ENCODE measurements at regions not wholly inside any gene's neighbourhood (a gene's known extent, or its start where the extent isn't known, plus 50 kb on each side); places are given as distances from the start of the nearest gene placed in this dataset.

GRCh38 chr1:221408117-221408803, 333.6 kb downstream of the DUSP10 start:
- Histone ChIP-seq H3K79me2 (ENCODE audit: insufficient read depth, low read length) (no peaks in the 10 kb centered on the region), H3K4me2 (ENCODE audit: low read length) (no peak overlapping the region), H4K20me1 (ENCODE audit: insufficient read depth, low read length) (no peaks in the 10 kb centered on the region), H3K9ac (ENCODE audit: low read length) (no peak overlapping the region), H2AFZ (ENCODE audit: low read depth, low read length) (no peak overlapping the region), H3K9me3 (ENCODE audit: insufficient read depth, low read depth, low read length) (no peaks in the 10 kb centered on the region), H3K4me3 (ENCODE audit: insufficient read depth, low read depth, low read length) (no peak overlapping the region), H3K27ac (ENCODE audit: low read depth, low read length) (no peak overlapping the region), H3K27me3 (ENCODE audit: insufficient read depth, low read length) (no peaks in the 10 kb centered on the region), H3K4me1 (ENCODE audit: insufficient read depth, low read length) (no peaks in the 10 kb centered on the region), H3K36me3 (ENCODE audit: insufficient read depth, low read length) (no peaks in the 10 kb centered on the region)
- Mint-ChIP-seq H3K4me1 (ENCODE audit: low read depth, unreplicated experiment) (no peaks in the 10 kb centered on the region), H3K4me3 (ENCODE audit: unreplicated experiment) (no peak overlapping the region), H3K27me3 (ENCODE audit: low read depth, unreplicated experiment) (peaks cover 18% of the 10 kb centered on the region), H3K27ac (ENCODE audit: unreplicated experiment) (no peak overlapping the region), H3K9me3 (ENCODE audit: unreplicated experiment) (no peaks in the 10 kb centered on the region), H3K36me3 (ENCODE audit: low read depth, unreplicated experiment) (no peaks in the 10 kb centered on the region)
- FAIRE-seq: no peak
- no peak for DNase-seq (ENCODE audit: low read depth)
- TF ChIP-seq CTCF (IDR thresholded peaks at IDR 0.05; ENCODE audit: insufficient read depth, low read depth, low read length): no peak
- TF ChIP-seq EZH2 (IDR thresholded peaks at IDR 0.05; ENCODE audit: insufficient read depth, low read length): no peak

- Mint-ChIP-seq H3K4me1 (ENCODE audit: low read depth, unreplicated experiment) (no peaks in the 10 kb centered on the region), H3K36me3 (ENCODE audit: low read depth, unreplicated experiment) (no peaks in the 10 kb centered on the region), H3K9me3 (ENCODE audit: unreplicated experiment) (no peaks in the 10 kb centered on the region), H3K27me3 (ENCODE audit: low read depth, unreplicated experiment) (peaks cover 17% of the 10 kb centered on the region), H3K4me3 (ENCODE audit: unreplicated experiment) (no peak overlapping the region), H3K27ac (ENCODE audit: unreplicated experiment) (no peak overlapping the region)
- Histone ChIP-seq H2AFZ (ENCODE audit: low read depth, low read length) (no peak overlapping the region), H3K9ac (ENCODE audit: low read length) (no peak overlapping the region), H3K79me2 (ENCODE audit: insufficient read depth, low read length) (no peaks in the 10 kb centered on the region), H3K9me3 (ENCODE audit: insufficient read depth, low read depth, low read length) (no peaks in the 10 kb centered on the region), H3K36me3 (ENCODE audit: insufficient read depth, low read length) (no peaks in the 10 kb centered on the region), H4K20me1 (ENCODE audit: insufficient read depth, low read length) (no peaks in the 10 kb centered on the region), H3K4me1 (ENCODE audit: insufficient read depth, low read length) (no peaks in the 10 kb centered on the region), H3K4me3 (ENCODE audit: insufficient read depth, low read depth, low read length) (no peak overlapping the region), H3K27me3 (ENCODE audit: insufficient read depth, low read length) (no peaks in the 10 kb centered on the region), H3K4me2 (ENCODE audit: low read length) (no peak overlapping the region), H3K27ac (ENCODE audit: low read depth, low read length) (no peak overlapping the region)
- FAIRE-seq (no peak), DNase-seq (ENCODE audit: low read depth) (no peak)
- TF ChIP-seq CTCF (IDR thresholded peaks at IDR 0.05; ENCODE audit: insufficient read depth, low read depth, low read length): no peak
- TF ChIP-seq EZH2 (IDR thresholded peaks at IDR 0.05; ENCODE audit: insufficient read depth, low read length): no peak
These were observed 330.6 kb downstream of the DUSP10 start for GRCh38 chr1:221411283-221411682.

GRCh38 chr1:221414772-221415539, 326.9 kb downstream of the DUSP10 start:
- no peak overlapping the region for H3K27ac Mint-ChIP-seq (ENCODE audit: unreplicated experiment)
- H3K4me1 ChIP-seq (ENCODE audit: insufficient read depth, low read length): peaks cover 9% of the 10 kb centered on the region
- DNase-seq (ENCODE audit: low read depth) (no peak), FAIRE-seq (no peak)
- no peak overlapping the region for H3K4me3 Mint-ChIP-seq (ENCODE audit: unreplicated experiment)
- no peaks in the 10 kb centered on the region for H3K79me2 ChIP-seq (ENCODE audit: insufficient read depth, low read length)
- H3K27me3 ChIP-seq (ENCODE audit: insufficient read depth, low read length): no peaks in the 10 kb centered on the region
- TF ChIP-seq CTCF (IDR thresholded peaks at IDR 0.05; ENCODE audit: insufficient read depth, low read depth, low read length) (no peak), EZH2 (IDR thresholded peaks at IDR 0.05; ENCODE audit: insufficient read depth, low read length) (no peak)
- H3K4me2 ChIP-seq (ENCODE audit: low read length): no peak overlapping the region
- H3K9me3 ChIP-seq (ENCODE audit: insufficient read depth, low read depth, low read length): no peaks in the 10 kb centered on the region
- H3K4me1 Mint-ChIP-seq (ENCODE audit: low read depth, unreplicated experiment): peaks cover 2% of the 10 kb centered on the region
- no peaks in the 10 kb centered on the region for H3K36me3 Mint-ChIP-seq (ENCODE audit: low read depth, unreplicated experiment)
- no peaks in the 10 kb centered on the region for H3K36me3 ChIP-seq (ENCODE audit: insufficient read depth, low read length)
- H3K4me3 ChIP-seq (ENCODE audit: insufficient read depth, low read depth, low read length): no peak overlapping the region
- H4K20me1 ChIP-seq (ENCODE audit: insufficient read depth, low read length): no peaks in the 10 kb centered on the region
- peaks cover 3% of the 10 kb centered on the region for H3K27me3 Mint-ChIP-seq (ENCODE audit: low read depth, unreplicated experiment)
- no peak overlapping the region for H3K27ac ChIP-seq (ENCODE audit: low read depth, low read length)
- no peak overlapping the region for H2AFZ ChIP-seq (ENCODE audit: low read depth, low read length)
- H3K9ac ChIP-seq (ENCODE audit: low read length): no peak overlapping the region
- no peaks in the 10 kb centered on the region for H3K9me3 Mint-ChIP-seq (ENCODE audit: unreplicated experiment)

Data from astrocyte (in vitro differentiated cells and primary cell).